ENCODE measurements at regions not wholly inside any gene's neighbourhood (a gene's known extent, or its start where the extent isn't known, plus 50 kb on each side); places are given as distances from the start of the nearest gene placed in this dataset.
A peak's percentile ranks its signal among the peaks of the same experiment; 100 is the strongest.

DNA sequence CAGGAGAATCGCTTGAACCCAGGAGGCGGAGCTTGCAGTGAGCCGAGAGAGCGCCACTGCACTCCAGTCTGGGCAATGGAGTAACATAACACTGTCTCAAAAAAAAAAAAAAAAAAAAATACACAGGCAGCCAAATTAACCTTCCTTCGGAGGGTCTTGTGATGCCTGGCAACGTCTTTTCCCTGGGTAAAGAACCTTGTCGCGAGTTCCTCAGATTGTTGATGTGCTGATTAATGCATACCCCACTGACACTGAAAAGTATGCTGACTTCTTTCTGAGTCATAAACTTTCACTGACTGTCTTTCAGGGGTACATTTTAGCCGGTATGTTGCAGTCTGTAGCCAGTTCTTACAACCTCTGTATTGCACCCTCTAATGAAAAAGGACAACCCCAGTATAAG, 95.1 kb upstream of the SOD1 start:
- no peak for DNase-seq

- no peak for DNase-seq
These were observed 99.0 kb upstream of the SOD1 start for GRCh38 chr21:31560479-31560878.

DNA sequence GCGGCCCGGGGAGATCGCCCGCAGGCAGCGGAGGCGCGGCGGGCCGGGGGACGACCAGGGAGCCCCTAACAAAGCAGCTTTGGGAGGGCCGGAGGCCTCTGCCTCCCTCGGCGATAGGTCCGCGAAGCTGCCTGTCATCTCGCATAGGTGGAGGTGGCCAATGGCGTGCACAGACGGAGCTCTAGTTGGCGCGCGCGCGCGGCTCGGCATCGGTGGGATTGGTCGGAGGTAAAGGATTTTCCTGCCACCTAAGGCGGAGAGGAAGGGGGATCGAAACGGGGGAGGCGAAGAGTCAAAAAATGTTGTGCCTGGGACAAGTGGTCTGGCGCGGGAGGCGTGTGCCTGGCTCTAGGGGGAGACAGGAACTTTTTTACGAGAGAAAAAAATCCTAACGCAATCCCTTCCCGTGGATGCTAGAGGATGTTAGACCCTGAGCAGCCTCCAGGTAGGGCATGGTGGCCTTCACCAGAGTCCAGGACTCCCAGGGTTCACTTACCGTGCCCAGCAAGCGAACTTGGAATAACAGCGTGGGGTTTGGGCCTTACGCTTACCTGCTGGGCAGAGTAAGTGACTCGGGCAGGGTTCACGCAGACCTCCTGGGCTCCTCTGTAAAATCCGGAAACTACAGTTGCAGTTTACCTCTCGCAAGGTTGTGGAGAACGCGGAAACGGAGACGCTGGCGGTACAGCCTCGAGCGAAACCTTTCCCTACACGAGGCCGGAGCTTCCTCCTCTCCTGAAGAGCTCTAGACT, 99.9 kb upstream of the SOD1 start:
- peak; percentile 97 for DNase-seq

- peak; percentile 97 for DNase-seq
These were observed 100.5 kb upstream of the SOD1 start for GRCh38 chr21:31558962-31559367.

- peak; percentile 56 for DNase-seq
These were observed 101.1 kb upstream of the SOD1 start for GRCh38 chr21:31558189-31558961.

GRCh38 chr21:31557421-31558188, 101.9 kb upstream of the SOD1 start:
- peak; percentile 51 for DNase-seq

- no peak for DNase-seq
These were observed 102.8 kb upstream of the SOD1 start for GRCh38 chr21:31556662-31557061.

- no peak for DNase-seq
These were observed 103.7 kb upstream of the SOD1 start for GRCh38 chr21:31555741-31556191.

GRCh38 chr21:31554511-31555022, 104.9 kb upstream of the SOD1 start:
- DNase-seq: no peak

GRCh38 chr21:31553926-31554325, 105.6 kb upstream of the SOD1 start:
- no peak for DNase-seq

- DNase-seq: no peak
These were observed 106.0 kb upstream of the SOD1 start for GRCh38 chr21:31553461-31553860.

GRCh38 chr21:31552826-31553225, 106.7 kb upstream of the SOD1 start:
- DNase-seq: no peak

DNA sequence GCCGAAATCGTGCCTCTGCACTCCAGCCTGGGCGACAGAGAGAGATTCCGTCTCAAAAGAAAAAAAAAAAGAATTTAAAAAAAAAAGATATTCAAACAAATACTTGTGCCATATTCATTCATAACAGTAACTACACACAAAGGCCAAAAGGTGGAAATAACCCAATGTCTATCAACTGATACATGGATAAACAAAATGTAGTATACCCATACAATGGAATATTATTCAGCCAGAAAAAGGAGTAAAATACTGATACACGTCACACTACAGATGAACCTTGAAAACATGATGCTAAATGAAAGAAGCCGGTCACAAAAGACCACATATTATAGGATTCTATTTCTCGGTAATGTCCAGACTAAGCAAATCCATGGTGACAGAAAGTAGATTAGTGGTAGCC, 109.4 kb upstream of the SOD1 start:
- no peak for DNase-seq

GRCh38 chr21:31548688-31549087, 110.8 kb upstream of the SOD1 start:
- no peak for DNase-seq

DNA sequence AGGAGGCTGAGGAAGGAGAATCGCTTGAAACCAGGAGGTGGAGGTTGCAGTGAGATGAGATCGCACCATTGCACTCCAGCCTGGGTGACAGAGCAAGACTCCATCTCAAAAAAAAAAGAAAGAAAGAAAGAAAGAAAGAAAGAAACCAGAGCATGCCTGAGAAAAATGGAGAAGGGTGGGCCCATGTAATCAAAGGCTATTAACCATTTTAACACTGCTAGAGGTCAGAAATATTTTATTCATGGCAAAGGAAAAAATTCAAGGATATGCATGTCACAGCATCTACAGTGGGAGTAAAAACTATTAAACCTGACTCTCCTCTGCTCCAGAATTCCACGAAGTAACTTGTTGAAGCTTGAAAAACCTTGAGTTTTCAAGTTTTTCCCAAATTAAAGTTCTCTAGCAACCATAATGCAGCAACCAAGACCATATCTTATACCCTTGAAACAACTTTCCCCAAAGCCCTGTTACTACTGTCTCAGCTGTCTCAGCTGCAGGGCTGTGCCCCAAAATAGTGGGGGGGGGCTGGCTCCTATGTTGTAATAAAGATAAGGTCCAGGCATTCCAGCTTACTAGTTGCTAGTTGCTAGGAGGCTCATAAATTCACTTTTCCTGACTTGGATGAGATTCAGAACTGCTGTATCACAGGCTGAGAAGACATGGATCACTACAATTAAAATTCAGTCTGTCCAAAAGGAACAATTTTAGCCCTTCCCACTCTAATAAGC, 112.9 kb upstream of the SOD1 start:
- DNase-seq: no peak

GRCh38 chr21:31545036-31545435, 114.5 kb upstream of the SOD1 start:
- DNase-seq: no peak

- no peak for DNase-seq
These were observed 116.3 kb upstream of the SOD1 start for GRCh38 chr21:31543191-31543590.

GRCh38 chr21:31538816-31539215, 120.7 kb upstream of the SOD1 start:
- no peak for DNase-seq

DNA sequence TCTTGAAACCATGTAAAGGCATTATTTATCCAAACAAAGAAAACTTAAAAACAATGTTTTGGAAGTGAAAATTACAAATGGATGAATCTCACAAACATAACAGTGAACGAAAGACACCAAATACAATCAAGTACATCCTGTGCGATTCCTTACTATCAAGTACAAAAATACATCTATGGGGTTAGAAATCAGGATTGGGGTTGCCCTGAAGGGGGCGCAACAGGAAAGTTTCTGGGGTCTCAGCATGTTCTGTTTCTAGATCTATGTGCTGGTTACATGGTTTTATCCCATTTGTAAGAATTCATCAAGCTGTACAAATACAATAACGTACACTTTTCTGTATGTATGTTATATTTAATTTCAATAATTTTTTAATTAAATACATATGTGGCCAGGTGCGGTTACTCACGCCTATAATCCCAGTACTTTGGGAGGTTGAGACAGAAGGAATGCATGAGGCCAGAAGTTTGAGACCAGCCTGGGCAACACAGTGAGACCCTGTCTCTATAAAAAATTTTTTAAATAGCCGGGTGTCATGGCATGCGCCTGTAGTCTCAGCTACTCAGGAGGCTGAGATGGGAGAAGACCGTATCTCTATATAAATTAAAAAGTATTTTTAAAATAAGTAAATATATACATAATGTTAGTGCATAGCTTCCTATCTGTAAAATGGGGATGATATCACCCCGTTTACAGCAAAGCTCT, 121.5 kb upstream of the SOD1 start:
- DNase-seq: no peak

DNA sequence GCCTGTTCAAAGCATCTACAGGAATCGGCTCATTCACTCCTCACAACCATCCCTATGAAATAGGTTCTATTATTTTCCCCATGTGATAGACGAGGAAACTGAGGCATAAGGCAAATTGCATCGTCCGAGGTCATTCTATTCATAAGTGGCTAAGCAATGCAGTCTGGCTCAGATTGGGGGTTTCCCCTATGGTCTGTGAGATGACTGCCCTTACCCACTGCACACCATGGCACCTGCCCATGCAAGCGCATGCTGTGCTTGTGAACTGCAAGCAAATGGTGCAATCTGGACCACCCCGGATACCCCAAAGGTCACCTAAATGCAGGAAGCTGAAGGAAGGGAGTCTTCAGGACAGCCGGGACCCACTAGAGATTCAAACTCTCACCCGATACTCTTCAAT, 123.4 kb upstream of the SOD1 start:
- DNase-seq: no peak

- DNase-seq: no peak
These were observed 127.5 kb upstream of the SOD1 start for GRCh38 chr21:31531967-31532366.
